Body of pancreas (tissue), 4 donors: ENCODE measurements at regions not wholly inside any gene's neighbourhood (a gene's known extent, or its start where the extent isn't known, plus 50 kb on each side); places are given as distances from the start of the nearest gene placed in this dataset.

Experiments
- POLR2A ChIP-seq, 3 donors: fragments of 450-650 bp; IDR thresholded peaks; one replicate each; pipeline ENCODE4 v1.6.1; 2016; ENCODE audit warnings: antibody characterized with exemption in 3 of 3, mild to moderate bottlenecking in 2 of 3
- TF ChIP-seq, protein P1 (sequence below), 7 experiments: fragments of 450-650 bp in 4 of 7; fragments of 200-600 bp in 3 of 7; sonication (generic) in 3 of 7; IDR thresholded peaks; one replicate each; pipeline ENCODE4 v1.5.1; 2016 to 2019; ENCODE audit warnings: antibody characterized with exemption in 7 of 7

GRCh38 chr1:190551638-190552037, 74.0 kb upstream of the BRINP3 start:
- TF ChIP-seq, protein P1, sequence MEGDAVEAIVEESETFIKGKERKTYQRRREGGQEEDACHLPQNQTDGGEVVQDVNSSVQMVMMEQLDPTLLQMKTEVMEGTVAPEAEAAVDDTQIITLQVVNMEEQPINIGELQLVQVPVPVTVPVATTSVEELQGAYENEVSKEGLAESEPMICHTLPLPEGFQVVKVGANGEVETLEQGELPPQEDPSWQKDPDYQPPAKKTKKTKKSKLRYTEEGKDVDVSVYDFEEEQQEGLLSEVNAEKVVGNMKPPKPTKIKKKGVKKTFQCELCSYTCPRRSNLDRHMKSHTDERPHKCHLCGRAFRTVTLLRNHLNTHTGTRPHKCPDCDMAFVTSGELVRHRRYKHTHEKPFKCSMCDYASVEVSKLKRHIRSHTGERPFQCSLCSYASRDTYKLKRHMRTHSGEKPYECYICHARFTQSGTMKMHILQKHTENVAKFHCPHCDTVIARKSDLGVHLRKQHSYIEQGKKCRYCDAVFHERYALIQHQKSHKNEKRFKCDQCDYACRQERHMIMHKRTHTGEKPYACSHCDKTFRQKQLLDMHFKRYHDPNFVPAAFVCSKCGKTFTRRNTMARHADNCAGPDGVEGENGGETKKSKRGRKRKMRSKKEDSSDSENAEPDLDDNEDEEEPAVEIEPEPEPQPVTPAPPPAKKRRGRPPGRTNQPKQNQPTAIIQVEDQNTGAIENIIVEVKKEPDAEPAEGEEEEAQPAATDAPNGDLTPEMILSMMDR (IDR thresholded peaks at IDR 0.05) = no peak
- no peak for TF ChIP-seq POLR2A (IDR thresholded peaks at IDR 0.05)
